Uterus (tissue), 2 donors: ENCODE measurements at regions not wholly inside any gene's neighbourhood (a gene's known extent, or its start where the extent isn't known, plus 50 kb on each side); places are given as distances from the start of the nearest gene placed in this dataset.

Experiments used
- CTCF ChIP-seq, 4 experiments: fragments of 200-600 bp in 2 of 4; fragments of 450-650 bp in 2 of 4; sonication (generic) in 2 of 4; IDR thresholded peaks; one replicate each; pipeline ENCODE4 v1.5.1; 2016 to 2019; ENCODE audit warnings: antibody characterized with exemption in 4 of 4, mild to moderate bottlenecking in 2 of 4, moderate library complexity in 1 of 4
- POLR2A ChIP-seq, 2 donors: fragments of 450-650 bp; IDR thresholded peaks; one replicate each; pipeline ENCODE4 v1.6.1; 2016; ENCODE audit warnings: antibody characterized with exemption in 2 of 2, mild to moderate bottlenecking in 1 of 2, moderate library complexity in 1 of 2

- TF ChIP-seq CTCF (IDR thresholded peaks at IDR 0.05): no peak
- TF ChIP-seq POLR2A (IDR thresholded peaks at IDR 0.05): no peak
These were observed 772.7 kb downstream of the SEMA5A start for GRCh38 chr5:8773046-8773615.
